Chondrocyte (in vitro differentiated cells): ENCODE measurements at regions not wholly inside any gene's neighbourhood (a gene's known extent, or its start where the extent isn't known, plus 50 kb on each side); places are given as distances from the start of the nearest gene placed in this dataset.

Experiments
- DNase-seq: peaks from one replicate; pipeline ENCODE4 v3.0.0; 2021; ENCODE audit warnings: mixed read lengths, low spot score
- H3K27ac Mint-ChIP-seq: one replicate; pipeline ENCODE4 v1.8.0; 2021; ENCODE audit warnings: mild to moderate bottlenecking, moderate library complexity, mixed read lengths; ENCODE audit not compliant: unreplicated experiment
- H3K27me3 Mint-ChIP-seq: 2 replicates; pipeline ENCODE4 v1.8.0; 2021; ENCODE audit warnings: low read depth, mixed read lengths
- H3K36me3 Mint-ChIP-seq: 2 replicates; pipeline ENCODE4 v1.8.0; 2021; ENCODE audit warnings: low read depth, mixed read lengths
- H3K4me1 Mint-ChIP-seq: 2 replicates; pipeline ENCODE4 v1.8.0; 2021; ENCODE audit warnings: low read depth, mild to moderate bottlenecking, mixed read lengths
- H3K4me3 Mint-ChIP-seq: one replicate; pipeline ENCODE4 v1.8.0; 2021; ENCODE audit warnings: mild to moderate bottlenecking, moderate library complexity, mixed read lengths; ENCODE audit not compliant: unreplicated experiment
- H3K9me3 Mint-ChIP-seq: 2 replicates; pipeline ENCODE4 v1.8.0; 2021; ENCODE audit warnings: low read depth, mixed read lengths
- TF ChIP-seq, protein P1 (sequence below): fragments of 200-600 bp; sonication (generic); IDR thresholded peaks from 2 replicates; pipeline ENCODE4 v1.5.0; 2021; ENCODE audit warnings: antibody characterized with exemption, mild to moderate bottlenecking, moderate library complexity

DNA sequence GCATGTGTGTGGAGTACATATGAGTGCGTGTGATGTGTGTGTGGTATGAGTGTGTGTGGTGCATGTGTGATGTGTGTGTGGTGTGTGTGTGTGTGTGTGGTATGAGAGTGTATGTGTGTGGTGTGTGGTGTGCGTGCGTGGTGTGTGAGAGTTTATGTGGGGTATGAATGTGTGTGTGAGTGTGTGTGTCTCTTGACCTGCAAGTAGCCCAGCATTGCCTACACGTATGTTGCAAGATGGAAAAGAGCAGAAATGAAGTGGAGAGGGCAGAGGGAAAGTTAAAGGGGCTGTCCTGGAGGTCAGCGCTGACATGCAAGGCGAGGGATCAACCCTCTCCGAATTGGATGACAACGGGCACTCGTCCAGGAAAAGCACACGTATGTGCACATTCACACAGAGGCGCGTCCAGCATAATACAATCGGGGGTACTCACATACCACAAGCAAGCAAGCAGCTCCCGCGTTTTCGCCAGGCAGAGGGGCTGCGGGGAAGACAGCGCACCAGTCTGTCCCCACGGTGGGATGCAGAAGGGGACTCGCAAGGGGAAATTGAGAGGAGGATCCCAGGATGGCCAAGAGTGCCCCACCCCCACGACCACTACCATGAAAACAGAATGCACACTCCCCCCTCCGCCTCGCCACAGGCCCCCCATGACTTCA, 174.5 kb upstream of the AFDN start:
- H3K4me3 Mint-ChIP-seq, result no peak overlapping the region
- DNase-seq, result peak; percentile 77

DNA sequence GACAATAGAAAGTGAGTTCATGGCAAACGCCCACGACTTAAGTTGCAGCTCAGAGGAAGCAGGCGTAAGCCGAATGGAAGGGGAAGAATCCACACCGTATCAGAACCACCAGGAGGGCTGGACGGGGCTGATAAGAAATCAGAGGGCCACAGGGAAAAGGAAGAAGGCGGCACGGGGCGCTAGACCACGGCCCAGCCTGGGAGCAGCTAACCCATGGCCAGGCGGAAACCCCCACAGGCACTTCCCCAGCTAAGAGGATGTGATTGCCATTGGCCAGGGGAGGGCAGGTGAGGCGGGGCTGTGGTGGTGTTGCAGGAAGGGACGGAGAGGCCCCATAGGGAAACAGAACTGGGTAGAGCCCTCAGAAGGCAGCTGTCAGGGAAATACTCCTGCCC, 174.0 kb upstream of the AFDN start:
- Mint-ChIP-seq H3K4me1 (peaks cover 1% of the 10 kb centered on the region), H3K36me3 (peaks cover 2% of the 10 kb centered on the region)

More for the DNA sequence above, 174.5 kb upstream of the AFDN start:
- TF ChIP-seq, protein P1, sequence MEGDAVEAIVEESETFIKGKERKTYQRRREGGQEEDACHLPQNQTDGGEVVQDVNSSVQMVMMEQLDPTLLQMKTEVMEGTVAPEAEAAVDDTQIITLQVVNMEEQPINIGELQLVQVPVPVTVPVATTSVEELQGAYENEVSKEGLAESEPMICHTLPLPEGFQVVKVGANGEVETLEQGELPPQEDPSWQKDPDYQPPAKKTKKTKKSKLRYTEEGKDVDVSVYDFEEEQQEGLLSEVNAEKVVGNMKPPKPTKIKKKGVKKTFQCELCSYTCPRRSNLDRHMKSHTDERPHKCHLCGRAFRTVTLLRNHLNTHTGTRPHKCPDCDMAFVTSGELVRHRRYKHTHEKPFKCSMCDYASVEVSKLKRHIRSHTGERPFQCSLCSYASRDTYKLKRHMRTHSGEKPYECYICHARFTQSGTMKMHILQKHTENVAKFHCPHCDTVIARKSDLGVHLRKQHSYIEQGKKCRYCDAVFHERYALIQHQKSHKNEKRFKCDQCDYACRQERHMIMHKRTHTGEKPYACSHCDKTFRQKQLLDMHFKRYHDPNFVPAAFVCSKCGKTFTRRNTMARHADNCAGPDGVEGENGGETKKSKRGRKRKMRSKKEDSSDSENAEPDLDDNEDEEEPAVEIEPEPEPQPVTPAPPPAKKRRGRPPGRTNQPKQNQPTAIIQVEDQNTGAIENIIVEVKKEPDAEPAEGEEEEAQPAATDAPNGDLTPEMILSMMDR, result no peak
- no peaks in the 10 kb centered on the region for H3K9me3 Mint-ChIP-seq
- peaks cover 3% of the 10 kb centered on the region for H3K27me3 Mint-ChIP-seq
- H3K36me3 Mint-ChIP-seq, result peaks cover 2% of the 10 kb centered on the region
- H3K4me1 Mint-ChIP-seq, result peaks cover 7% of the 10 kb centered on the region
- no peak overlapping the region for H3K27ac Mint-ChIP-seq

DNA sequence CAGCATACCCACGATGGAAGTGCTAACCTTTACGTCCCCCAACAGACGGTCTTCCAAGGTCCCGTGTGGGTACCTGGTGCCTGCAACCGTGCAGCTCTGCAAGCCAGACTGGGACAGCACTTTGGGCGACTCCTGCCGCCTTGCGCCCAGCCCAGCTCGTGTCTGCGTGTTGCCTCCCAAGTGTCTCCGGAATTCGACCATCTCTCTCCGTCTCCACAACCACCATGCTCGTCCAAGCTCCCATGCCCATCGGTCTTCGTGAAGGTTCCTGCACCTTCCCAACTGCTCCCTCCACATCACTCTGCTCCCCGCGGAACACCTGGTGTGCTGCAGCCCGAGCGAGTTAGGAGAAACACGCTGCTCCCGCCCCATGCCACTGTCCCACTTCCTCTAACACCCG, 173.2 kb upstream of the AFDN start:
- no peak overlapping the region for H3K27ac Mint-ChIP-seq
- TF ChIP-seq, protein P1, result no peak
- no peaks in the 10 kb centered on the region for H3K4me1 Mint-ChIP-seq
- H3K27me3 Mint-ChIP-seq, result peaks cover 3% of the 10 kb centered on the region
- H3K36me3 Mint-ChIP-seq, result peaks cover 2% of the 10 kb centered on the region
- no peaks in the 10 kb centered on the region for H3K9me3 Mint-ChIP-seq
- no peak overlapping the region for H3K4me3 Mint-ChIP-seq
- peak; percentile 71 for DNase-seq

More for the DNA sequence above, 174.0 kb upstream of the AFDN start:
- Mint-ChIP-seq H3K4me3 (no peak overlapping the region), H3K27ac (no peak overlapping the region), H3K27me3 (peaks cover 3% of the 10 kb centered on the region), H3K9me3 (no peaks in the 10 kb centered on the region)
- TF ChIP-seq, protein P1, result no peak
- DNase-seq, result peak; percentile 84

DNA sequence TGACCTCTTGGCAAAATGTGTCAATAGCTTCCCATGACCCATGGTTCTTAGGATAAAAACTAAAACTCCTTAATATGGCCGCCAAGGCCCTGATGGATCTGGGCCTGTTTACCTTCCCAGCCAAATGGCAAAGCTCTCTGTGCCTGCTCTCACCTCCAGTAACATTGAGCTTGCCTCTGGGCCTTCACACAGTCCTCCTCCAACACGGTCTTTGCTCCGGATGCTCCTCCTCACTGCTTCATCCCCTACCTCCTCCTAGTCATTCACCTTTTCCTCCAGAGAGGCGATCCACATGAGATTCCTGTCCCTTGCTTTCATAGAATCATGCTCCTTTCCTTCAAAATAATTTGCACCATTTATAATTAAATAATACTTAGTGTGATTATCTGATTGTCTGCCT, 172.3 kb upstream of the AFDN start:
- Mint-ChIP-seq H3K4me1 (no peaks in the 10 kb centered on the region), H3K9me3 (no peaks in the 10 kb centered on the region), H3K27ac (no peak overlapping the region), H3K27me3 (peaks cover 3% of the 10 kb centered on the region), H3K4me3 (no peak overlapping the region), H3K36me3 (peaks cover 2% of the 10 kb centered on the region)
- DNase-seq, result no peak
- TF ChIP-seq, protein P1, result no peak

DNA sequence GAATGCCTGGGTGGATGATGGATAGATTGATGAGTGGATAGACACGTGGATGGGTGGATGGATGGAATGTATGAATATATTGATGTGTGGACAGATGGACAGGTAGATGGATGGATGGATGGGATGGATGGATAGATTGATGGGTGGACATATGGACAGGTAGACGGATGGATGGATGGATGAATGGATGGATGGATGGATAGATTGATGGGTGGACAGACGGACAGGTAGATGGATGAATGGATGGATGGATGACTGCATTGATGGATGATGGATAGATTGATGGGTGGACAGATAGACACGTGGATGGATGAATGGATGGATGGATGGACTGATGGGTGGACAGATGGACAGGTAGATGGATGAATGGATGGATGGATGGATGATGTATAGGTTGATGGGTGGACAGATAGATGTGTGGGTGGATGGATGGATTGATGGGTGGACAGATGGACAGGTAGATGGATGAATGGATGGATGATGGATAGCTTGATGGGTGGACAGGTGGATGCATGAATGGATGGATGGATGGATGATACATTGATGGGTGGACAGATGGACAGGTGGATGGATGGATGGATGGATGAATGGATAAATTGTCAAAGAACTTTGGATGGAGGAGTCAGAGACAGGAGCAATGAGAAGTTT, 171.4 kb upstream of the AFDN start:
- no peaks in the 10 kb centered on the region for H3K4me1 Mint-ChIP-seq
- no peak overlapping the region for H3K27ac Mint-ChIP-seq
- H3K36me3 Mint-ChIP-seq, result peaks cover 2% of the 10 kb centered on the region
- no peak for DNase-seq
- TF ChIP-seq, protein P1, result no peak
- H3K4me3 Mint-ChIP-seq, result no peak overlapping the region
- H3K27me3 Mint-ChIP-seq, result peaks cover 2% of the 10 kb centered on the region
- H3K9me3 Mint-ChIP-seq, result no peaks in the 10 kb centered on the region
